ENCODE measurements at regions not wholly inside any gene's neighbourhood (a gene's known extent, or its start where the extent isn't known, plus 50 kb on each side); places are given as distances from the start of the nearest gene placed in this dataset.

DNA sequence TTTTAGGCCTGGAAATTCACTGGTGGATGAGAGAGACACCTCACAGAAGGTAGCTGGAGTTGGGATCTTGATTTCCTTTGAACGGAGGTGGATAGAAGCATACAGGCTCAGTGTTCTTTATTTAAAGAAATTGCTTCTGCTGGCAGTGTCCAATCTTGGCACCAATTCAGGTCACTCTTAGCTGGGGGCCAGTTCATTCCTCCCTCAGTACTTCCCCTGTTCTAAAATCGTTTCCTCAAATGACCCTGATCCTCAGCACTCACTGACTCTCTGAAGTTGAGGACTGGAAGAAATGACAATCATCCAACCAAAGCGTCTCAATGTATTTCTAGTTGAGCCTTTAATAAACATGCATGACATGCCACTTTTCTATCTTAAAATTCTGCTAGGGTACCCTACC is 472.5 kb upstream of the BTBD3 start:
- DNase-seq (ENCODE audit: low read depth in 3 of 3), result no peak

DNA sequence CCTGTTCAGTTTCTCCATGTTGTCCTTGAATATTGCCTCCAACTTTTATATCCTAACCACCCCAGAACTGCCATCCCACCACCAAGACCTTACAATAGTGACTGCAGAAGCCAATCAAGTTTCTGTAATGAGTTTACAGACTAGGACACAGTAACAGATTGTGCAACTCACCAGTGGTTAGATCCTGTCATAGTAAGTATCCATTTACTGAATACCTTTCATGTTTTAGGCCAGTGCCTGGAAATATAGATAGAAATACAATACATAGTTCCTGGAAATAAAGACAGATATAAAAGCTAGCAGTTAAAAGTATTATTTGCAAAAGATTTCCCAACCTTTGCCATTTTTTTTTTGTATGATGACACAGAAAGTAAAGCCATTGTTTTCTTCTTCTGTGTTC is 471.8 kb upstream of the BTBD3 start:
- no peak for DNase-seq (ENCODE audit: low read depth in 3 of 3)

DNA sequence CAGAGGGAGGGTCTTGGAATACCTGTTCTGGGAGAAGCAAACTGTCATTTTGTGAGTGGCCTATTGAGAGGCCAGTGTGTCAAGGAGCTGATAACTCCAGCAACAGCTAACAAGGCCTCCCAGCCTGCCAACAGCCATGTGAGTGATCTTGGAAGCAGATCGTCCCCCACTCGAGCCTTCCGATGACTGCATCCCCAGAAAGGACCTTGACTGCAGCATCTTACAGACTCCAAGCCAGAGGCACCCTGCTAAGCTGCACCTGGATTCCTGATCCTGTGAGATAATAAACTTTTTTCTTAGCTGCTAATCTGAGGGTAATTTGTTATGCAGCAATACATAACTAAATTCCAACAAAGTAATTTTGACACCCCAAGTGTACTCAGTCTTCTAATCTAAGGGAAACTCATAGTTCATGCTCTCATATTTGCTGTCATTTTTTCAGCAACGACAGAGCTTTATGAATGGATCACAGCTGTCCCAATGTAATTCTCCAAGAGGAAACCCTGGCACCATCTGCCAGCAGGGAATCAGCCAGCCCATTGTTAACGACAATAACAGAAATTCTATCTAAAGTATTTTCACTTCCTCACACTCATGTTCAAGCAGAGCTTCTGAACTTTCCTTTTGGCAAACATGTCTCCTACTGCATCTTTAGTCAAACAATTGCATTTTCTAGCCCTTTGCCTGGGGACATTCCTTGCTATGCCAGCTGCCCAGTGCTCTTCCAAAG is 470.2 kb upstream of the BTBD3 start:
- DNase-seq (ENCODE audit: low read depth in 3 of 3), result no peak

DNA sequence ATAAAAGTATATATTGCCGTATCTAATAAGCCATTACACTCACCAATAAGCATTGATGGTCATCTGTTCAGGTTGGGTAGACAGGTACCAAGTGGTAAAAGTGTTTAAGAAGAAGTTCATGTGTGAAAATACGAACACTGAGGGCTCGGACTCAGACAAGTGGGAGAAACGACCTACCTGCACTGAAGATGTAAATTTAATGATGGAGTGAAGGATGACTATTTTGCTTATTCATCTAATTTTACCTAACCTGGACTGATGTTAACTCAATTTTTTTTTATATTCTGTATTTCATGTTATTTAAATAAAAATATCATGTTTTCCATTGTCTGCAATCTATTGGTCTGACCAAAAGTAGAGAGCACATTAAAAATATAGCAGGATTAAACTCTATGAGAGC is 469.1 kb upstream of the BTBD3 start:
- DNase-seq (ENCODE audit: low read depth in 3 of 3), result no peak

DNA sequence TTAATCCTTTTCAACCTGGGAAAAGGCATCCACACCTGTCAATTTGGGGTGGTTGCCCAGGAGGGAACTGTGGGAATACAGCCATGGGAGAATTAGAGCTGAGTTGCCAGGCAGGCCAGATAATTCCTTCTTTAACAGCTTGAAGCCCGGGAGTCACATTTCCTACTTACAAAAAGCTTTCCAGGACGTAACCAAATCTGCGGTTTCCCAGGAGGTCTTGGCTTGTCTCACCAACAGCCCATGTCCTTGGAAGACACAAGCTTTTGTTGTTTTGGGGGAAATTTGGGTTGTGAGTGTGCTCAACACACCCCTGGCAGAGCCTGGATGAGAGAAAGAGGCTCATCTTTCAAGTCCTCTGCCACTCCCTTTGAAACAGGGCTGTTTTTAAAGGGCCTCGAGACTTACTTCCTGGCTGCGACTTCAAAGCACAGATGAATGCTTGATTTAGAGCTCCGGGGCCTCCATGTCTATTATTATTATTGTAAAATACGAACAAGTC is 465.9 kb upstream of the BTBD3 start:
- DNase-seq (ENCODE audit: low read depth in 3 of 3), result no peak

DNA sequence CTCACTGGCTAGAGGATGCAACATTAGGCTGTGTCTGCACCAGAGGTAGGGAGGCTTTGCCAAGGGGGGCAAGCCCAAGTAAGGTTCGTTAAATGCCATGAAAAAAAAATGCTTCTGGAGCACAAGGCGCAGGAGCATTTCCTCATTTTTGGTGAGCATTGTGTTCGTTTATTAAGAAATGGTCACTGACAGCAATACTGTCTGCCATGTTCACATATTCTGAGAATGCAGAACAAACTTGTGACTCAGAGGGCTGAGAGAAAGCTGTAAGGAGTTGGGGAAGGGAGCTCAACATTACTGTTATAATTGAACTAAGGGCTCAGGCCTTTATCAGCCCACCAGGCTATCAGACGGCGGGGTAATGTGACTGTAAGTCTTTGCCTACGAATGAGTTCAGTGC is 465.4 kb upstream of the BTBD3 start:
- DNase-seq (ENCODE audit: low read depth in 3 of 3), result no peak

DNA sequence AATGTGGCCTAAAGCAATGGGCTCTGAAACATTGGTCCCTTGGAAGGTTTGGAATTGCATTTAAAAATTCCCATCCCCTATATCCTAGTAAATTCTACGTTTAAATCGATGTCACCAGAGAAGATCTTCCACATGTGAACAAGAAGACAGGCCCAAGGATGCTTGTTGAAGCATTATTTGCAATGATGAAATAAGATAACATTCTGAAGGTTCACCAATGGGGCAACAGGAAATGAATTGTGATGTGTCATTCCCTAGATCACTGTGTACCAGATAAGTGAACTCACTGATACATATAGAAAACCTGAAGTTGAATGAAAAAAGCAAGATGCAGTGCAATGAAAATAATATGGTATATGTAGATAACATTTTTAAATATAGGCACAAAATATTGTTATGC is 464.3 kb upstream of the BTBD3 start:
- DNase-seq (ENCODE audit: low read depth in 3 of 3), result no peak

DNA sequence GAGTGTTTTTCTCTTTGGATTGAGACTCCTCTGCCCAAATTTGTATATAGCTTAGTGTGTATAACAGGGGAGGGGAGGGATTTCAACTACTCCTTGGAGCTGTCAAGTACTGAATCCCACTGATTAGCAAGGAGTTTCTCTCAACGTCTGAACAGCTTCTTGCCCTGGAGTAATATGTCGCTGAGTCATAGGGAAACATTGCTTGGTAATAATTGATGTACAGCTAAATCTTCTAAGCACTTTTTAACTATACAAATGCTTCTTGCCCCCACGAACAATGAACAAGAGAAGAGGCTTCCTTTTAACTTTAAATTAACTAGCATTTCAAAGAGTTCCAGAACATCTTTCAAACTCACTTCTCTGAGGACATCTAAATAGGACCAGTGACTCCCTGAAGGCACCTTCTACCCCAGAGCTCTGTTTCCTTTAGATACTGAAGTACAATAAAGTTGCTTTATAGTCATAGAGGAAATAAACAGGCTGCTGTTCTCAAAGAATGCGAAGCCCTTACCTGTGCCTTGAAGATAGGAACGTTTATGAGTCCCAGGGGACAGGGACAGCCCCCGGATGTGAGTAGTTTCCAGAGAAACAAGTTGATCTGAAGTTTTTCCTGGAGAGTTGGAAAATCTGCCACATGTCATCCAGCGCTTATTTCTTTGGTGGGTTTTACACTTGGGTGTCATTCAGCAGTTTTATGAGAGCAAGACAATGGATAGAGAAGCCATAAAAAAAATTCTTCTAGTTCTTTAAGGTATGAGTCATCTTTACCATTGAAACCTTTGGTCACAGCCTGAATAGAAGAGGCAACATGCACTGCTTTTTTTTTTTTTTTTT is 462.5 kb upstream of the BTBD3 start:
- DNase-seq (ENCODE audit: low read depth in 3 of 3), result no peak

DNA sequence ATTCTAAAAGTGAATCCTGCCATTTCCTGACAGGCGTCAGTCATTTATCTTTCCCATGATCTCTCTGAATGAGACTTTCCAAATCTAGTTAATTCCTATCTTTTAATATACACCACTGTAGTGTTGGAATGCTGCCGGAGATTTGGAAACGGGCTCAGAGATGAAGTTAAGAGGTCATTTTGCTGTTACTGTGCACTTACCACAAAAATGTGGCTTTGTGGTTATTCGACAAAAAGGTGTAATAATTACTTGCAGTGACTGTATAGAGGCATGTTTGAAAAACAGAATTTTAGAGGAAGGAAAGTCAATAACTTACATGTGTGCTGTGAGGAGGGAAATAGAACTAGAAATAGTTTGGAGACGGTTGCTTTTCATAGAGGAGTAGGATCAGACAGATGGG is 460.2 kb upstream of the BTBD3 start:
- DNase-seq (ENCODE audit: low read depth in 3 of 3), result no peak

DNA sequence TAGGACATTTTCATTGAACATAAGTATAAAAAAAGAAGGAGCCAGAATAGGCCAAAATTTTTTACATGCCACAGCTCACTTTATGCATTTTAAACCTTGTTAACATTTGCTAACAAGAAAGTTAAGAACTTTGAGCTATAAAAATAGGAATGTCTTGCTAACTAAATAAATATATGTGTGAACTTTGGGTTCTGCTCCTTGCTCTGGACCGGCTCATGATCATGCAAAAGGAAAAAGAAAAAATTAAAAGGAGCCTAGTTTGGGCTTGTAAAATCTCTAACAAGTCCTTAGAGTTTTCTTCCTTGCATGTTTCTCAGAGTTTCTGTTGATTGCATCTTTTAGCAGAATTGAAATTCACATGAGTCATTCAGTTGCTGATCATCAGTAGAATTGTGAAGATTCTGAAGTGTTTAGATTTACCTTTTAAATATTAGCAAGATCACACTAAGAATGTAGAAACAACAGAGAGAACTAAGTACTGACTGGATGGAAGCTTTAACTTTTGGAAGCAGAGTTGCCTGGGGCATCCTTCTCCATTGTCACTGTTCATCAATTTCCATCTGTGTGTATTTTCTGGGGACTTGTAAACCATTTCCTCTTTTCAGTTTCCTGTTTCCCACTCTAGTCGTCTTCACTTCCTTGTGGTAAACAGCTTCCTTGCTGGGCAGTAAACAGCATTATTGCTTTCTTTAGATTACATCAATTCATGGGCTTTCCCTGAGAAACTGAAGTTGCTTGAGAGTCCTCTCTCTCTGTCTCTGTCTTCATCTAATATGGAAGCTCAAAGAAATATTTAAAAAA is 458.4 kb upstream of the BTBD3 start:
- no peak for DNase-seq (ENCODE audit: low read depth in 3 of 3)

DNA sequence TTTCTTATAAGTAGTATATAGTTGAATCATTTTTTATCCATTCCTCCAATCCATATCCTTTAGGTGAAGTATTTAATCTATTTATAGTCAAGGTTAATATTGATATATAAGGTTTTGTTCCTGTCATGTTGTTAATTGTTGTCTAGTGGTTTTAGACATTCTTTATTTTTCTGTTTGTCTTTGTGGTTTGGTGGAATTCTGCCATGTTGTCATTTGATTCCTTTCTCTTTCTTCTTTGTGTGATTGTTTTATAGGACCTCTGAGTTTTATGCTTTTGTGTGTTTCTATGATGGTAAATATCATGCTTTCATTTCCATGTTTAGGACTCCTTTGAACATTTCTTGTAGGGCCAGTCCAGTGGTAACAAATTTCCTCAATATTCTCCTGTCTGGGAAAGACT is 450.3 kb upstream of the BTBD3 start:
- DNase-seq (ENCODE audit: low read depth in 3 of 3), result no peak

DNA sequence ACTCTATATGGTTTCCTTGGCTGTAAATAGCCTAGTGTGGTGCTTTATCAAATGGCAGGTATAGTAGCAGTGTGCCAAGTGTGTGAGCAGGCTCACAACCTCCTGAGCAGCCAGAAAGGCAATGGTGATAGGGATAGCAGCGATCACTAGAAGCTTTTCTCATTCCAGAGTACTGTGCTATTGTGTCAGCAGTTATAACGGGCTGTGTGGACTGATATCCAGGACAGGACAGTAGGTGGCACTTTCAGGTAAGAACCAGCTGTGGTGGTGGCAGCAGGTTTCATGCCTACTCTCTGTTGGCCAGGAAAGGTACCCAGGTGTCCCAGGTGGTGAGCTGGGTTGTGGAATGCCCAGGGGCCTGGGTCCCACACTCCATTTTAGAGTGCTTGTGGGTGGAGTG is 448.8 kb upstream of the BTBD3 start:
- no peak for DNase-seq (ENCODE audit: low read depth in 3 of 3)

DNA sequence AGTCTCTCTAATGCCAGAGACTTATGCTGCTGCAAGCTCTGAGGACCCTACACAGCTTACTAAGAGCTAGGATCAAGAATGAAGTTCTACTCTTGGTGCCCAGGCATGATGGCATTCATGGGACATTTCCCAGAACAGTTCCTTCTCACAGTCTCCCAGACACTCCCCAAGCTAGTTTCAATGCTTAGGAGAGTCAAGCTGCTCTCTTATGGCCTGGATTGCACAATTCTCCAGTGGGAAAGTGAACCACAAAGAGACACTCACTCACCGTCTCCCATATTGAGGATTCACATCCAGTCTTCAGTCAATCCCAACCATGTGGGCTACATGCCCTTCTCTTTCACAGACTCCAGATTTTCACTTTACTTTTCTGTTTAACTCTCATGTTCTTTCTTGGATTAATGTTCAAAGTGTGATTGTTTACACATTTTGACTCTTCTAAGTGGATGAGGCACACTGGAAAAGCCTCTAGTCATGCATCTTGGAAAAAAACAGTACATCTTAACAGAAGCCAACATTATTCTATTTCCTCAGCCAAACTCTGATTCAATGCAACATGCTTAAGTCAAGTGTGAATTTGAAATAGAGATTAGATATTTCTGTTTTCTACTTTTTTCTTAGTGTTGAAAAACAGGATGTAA is 447.8 kb upstream of the BTBD3 start:
- no peak for DNase-seq (ENCODE audit: low read depth in 3 of 3)

DNA sequence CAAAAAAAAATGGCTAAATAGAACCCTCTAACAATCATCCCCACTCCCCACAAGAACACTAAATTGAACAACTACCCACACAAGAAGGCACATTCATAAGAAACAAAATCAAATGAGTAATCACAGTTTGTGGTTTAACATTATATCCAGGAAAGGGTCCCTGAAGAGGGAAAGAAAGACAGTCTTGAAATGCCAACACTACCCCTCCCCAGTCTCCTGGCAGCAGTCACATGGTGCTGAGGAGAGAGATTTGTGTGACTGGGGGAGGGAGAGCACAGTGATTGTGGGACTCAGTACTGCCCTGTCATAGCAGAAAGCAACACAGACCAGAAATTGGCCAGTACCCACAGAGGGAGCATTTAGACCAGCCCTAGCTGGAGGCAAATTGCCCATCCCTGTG is 443.7 kb upstream of the BTBD3 start:
- no peak for DNase-seq (ENCODE audit: low read depth in 3 of 3)

DNA sequence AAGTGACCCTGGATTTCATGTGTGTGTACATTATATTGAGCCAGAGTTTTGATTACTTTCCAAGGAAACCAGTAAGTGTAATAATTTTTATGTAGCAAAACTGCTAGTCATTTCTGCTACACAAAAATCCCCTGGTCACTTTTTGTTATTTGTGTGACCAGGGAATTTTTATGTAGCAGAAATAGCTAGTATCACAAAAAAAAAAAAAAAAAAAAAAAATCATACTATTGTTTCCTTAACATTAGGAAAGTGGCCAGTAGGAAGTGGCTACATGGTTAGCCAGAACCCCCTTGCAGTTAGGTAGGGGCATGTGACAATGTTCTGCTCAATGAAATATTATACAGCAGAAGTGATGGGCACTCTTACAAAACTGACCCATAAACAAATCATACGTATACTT is 434.0 kb upstream of the BTBD3 start:
- no peak for DNase-seq (ENCODE audit: low read depth in 3 of 3)

DNA sequence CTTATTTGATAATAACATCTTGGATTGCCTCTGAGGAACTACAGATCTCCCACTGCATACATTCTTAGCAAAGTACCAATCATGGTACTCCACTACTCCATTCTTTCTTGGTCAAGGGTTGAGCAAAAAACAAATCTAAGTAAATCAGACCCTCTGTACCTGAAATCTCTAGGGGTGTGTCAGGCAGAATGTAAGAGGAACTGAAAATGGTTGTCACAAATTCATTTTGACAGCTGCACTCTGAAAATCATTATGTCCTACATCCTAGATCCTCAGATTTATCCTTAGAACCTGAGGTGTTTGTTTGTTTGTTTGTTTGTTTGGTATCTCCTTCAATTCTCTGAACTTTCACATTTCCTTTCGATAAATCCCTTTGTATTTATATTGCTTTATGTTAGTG is 433.2 kb upstream of the BTBD3 start:
- DNase-seq (ENCODE audit: low read depth in 3 of 3), result no peak

DNA sequence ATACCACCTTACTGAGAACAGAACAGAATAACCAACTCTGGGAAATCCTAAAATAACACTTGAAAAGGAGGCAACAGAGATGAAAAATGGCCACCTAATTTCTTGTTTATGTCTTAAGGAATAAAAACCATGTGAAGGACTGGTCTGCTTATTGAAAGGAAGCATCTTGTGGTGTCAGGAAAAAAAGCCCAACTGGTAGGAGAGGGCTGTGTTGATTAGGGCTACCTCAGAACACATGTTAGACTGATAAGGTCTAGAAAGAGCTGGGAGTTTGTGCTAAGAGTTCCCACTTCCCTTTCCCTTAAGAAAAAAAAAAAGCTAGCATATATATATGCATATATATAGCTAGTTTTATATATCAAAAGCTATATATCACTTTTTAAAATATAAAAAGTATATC is 425.3 kb upstream of the BTBD3 start:
- DNase-seq (ENCODE audit: low read depth in 3 of 3), result no peak

DNA sequence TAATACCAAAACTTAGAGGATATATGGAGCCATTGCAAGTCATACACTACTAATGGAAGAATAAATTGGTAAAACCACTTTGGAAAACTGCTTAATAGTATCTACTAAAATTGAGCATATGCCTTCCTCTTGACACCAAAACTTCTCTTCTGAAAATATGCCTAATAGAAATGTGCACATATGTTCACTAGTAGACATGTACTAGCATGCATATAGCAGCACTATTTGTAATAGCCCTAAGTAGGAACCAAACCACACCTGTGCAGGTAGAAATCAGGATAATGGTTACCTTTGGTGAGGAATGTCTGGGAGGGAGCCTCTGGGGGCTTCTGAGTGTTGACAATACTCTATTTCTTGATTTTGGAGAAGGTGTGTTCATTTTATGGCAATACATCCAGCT is 424.8 kb upstream of the BTBD3 start:
- DNase-seq (ENCODE audit: low read depth in 3 of 3), result no peak

DNA sequence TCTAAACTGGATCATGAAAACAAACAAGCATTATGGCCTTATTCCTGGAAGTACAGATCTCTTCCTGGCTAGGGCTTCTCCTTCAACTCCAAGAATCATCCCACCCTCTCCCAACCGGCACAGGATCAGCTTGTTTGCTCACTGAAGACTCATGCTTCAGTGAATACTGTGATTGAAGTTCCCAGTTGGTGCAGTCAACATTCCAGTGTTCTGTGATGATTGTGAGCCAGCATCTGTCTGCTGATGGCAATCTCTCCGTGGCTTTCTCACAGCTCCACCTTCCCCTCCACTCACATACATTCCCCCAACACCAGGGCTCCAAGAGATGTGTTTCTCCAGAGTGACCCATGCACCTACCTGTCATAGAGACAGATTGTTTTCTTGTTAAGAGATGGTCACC is 421.3 kb upstream of the BTBD3 start:
- no peak for DNase-seq (ENCODE audit: low read depth in 3 of 3)

DNA sequence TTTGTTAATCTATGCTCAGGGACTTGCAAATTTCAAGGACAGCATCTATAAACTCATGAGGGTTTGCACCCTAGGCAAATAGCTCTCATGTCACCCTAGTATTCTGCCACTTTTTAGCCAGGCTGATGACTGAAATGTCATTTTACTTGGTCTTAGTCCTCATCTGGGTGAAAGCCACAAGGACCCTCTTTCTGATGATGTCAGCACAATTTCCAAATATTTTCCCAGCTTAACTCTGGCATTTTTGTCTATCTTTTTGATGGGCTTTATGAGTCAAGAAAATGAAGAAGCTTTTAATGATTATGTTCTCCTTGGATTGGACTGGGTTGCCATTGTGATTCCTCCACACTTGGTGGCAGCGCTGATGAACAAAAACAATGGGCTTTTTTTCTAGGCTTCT is 420.1 kb upstream of the BTBD3 start:
- DNase-seq (ENCODE audit: low read depth in 3 of 3), result no peak

DNA sequence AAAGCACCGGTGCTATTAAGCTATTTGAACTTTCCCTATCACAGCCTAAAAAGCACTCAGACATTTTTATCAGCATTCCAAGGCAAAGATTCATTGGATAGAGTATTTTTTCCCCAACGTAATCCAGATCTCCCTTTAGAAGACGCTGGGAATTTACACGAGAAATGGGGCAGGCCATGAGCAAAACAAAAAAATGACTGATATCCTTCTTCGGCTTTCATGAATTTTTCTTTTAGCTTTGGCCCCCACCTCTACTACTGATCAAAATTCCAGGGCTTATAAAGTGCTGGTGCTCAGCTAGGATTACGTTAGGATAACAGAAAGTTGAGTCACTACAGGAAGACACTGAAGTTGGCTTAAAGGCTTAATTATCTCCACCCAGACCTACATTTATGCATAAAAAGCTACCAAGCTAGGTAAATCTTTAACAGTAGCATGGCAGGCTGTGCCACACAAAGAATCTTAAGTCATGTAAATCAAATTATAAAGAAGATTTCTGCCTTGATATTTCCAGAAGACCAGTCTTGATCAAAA is 418.5 kb upstream of the BTBD3 start:
- DNase-seq (ENCODE audit: low read depth in 3 of 3), result no peak

DNA sequence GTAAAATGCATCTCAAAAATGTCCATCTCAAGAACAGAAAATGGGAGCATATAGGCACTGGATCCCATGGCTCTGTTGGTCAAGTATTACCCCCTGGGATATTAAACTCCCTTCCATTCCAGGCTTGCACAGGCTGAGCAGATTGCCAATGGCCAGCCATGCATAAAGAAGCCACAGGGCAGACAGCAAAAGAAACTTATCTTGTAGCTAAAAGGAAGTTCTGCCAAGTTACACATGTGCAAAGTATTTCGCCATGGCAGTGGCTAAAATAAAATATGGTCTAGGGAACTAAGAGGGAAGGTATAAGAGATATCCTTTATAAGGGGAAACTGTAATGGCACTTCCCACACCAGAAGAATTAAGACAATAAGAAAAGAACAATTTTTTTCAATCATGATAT is 415.6 kb upstream of the BTBD3 start:
- no peak for DNase-seq (ENCODE audit: low read depth in 3 of 3)

Data from stimulated activated CD4-positive, alpha-beta T cell treated with anti-CD3 and anti-CD28 coated beads, TNF-alpha, amount 100 ng/mL, for 48 hours (primary cell).